SK-N-SH (cell line): ENCODE measurements at regions not wholly inside any gene's neighbourhood (a gene's known extent, or its start where the extent isn't known, plus 50 kb on each side); places are given as distances from the start of the nearest gene placed in this dataset.

Experiments
- CTCF ChIP-seq: fragments of 200-600 bp; sonication (generic); IDR thresholded peaks from 2 replicates; pipeline ENCODE4 v1.6.1; 2017; ENCODE audit warnings: antibody characterized with exemption, mild to moderate bottlenecking, moderate library complexity
- EP300 ChIP-seq, 2 experiments: IDR thresholded peaks; 2 replicates each; pipeline versions ENCODE4 v1.4.0 to v1.6.1; 2012; ENCODE audit warnings: borderline replicate concordance in 1 of 2, low read depth in 1 of 2, low read length in 1 of 2
- MAX ChIP-seq: IDR thresholded peaks from 2 replicates; pipeline ENCODE4 v1.4.0; 2012; ENCODE audit warnings: low read depth
- POLR2AphosphoS5 ChIP-seq: IDR thresholded peaks from 2 replicates; pipeline ENCODE4 v1.6.1; 2012; ENCODE audit warnings: low read depth, low read length
- REST ChIP-seq: IDR thresholded peaks from 2 replicates; pipeline ENCODE4 v1.6.1; 2012; ENCODE audit warnings: mild to moderate bottlenecking, low read depth, low read length, moderate library complexity
- SIN3A ChIP-seq: IDR thresholded peaks from 2 replicates; pipeline ENCODE4 v1.6.1; 2012; ENCODE audit warnings: low read depth, mild to moderate bottlenecking, low read length, moderate library complexity, borderline replicate concordance
- YY1 ChIP-seq: IDR thresholded peaks from 2 replicates; pipeline ENCODE4 v1.4.0; 2012; ENCODE audit warnings: low read depth, mild to moderate bottlenecking

GRCh38 chr1:56191369-56191768 lies 388.0 kb downstream of the PLPP3 start:
- TF ChIP-seq POLR2AphosphoS5: no peak
- no peak for TF ChIP-seq CTCF
- no peak for TF ChIP-seq YY1
- TF ChIP-seq EP300 (IDR thresholded peaks at IDR 0.05; ENCODE audit: borderline replicate concordance in 1 of 2, low read depth in 1 of 2, low read length in 1 of 2): no peak
- TF ChIP-seq REST: no peak
- TF ChIP-seq SIN3A: no peak
- no peak for TF ChIP-seq MAX
